Activated naive CD4-positive, alpha-beta T cell treated with Interleukin-2 at 50 U/mL for 16 hours (primary cell): ENCODE measurements at regions not wholly inside any gene's neighbourhood (a gene's known extent, or its start where the extent isn't known, plus 50 kb on each side); places are given as distances from the start of the nearest gene placed in this dataset.

ENCODE experiments used
- DNase-seq: peaks from one replicate; pipeline ENCODE4 v3.0.0-alpha.2; 2020

DNA sequence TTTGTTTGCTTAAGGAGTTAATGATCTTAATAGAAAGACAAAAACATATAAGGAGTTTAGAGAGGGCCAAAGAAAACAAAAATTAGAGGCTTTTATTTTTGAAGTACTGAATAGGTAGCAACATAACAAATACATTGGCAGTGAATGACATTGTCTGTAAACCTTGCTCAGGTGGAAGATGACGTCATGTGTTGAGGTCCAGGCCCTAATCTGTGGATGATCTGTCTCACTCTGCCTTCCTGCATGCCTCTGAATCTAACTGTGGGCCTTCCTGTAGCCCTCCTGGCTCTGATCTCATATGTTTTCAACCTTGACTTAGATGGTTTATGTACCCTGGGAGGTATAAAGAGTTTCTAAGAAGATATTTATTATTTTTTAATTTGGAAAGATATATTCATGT, 58.1 kb upstream of the DYNAP start:
- no peak for DNase-seq
